HG03280 (cell line): ENCODE measurements at regions not wholly inside any gene's neighbourhood (a gene's known extent, or its start where the extent isn't known, plus 50 kb on each side); places are given as distances from the start of the nearest gene placed in this dataset.

Experiments used
- ATAC-seq: cut with Tn5 transposase; IDR thresholded peaks from one replicate; pipeline ENCODE4 v1.9.1; 2021; ENCODE audit warnings: mild to moderate bottlenecking, moderate library complexity; ENCODE audit not compliant: unreplicated experiment

DNA sequence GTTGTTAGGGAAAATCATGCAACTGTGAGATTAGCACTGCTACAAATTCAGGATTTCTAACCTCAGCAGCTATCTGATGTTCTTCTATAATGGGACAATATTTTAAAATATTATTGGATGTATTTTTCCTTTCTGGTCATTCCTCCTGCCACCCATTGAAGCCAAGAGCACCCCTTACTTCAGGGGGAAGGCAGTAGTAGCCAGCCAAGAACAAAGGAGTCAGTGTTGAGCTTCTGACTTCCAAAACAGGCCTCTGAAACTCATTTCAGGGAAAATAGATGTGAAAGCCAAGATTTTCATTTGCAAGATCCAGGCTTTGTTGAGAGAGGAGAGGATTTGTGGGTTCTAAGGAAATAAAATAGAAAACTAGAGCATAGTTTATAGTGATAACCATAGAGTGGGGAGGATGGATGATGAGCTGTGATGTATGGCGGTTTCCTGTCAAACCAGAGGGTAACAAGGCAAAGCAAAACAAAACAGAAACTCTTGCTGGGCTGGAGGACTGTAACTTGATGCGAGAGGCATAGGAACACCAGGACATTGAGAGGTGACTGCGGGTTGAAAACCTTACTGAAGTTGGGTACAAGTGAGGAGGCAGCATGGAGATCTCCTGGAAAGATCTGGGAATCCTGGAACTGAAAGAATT, 173.7 kb upstream of the LEF1 start:
- no peak for ATAC-seq

DNA sequence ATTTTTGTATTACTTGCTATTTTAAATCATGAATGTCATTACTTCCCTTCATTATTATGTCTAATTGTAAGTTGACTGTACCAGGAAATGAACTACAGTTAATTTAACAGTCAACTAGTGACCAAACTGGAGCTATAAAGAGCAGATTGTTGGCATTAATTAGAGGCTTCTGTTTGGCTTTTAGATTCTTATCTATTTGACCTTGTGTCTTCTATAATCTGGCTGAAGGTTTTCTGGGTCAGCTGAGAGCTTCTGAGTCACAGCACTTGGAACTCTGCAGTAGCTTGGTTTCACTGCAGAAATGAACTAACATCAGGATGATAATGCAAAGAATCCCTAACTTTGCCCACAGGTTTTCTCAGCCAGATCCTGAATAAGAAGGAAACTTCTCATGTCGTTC, 169.2 kb upstream of the LEF1 start:
- ATAC-seq, result no peak

DNA sequence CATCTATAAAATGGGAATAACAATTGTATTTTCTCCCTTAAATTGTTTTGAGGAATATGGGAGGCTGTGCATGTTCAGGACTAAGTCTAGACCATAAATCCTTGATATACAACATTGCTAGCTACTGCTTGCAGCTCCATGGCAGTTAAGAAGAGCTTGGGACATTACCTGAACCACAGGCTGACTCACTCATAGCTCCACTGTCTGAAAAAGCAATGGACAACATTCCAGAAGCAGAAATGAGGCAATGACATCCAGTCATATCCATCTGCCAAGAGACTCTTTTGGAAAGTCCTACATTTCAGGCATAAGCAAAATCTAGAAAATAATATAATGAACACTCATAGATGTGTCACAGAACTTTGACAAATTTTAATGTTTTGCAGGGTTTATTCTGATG, 167.3 kb upstream of the LEF1 start:
- no peak for ATAC-seq

DNA sequence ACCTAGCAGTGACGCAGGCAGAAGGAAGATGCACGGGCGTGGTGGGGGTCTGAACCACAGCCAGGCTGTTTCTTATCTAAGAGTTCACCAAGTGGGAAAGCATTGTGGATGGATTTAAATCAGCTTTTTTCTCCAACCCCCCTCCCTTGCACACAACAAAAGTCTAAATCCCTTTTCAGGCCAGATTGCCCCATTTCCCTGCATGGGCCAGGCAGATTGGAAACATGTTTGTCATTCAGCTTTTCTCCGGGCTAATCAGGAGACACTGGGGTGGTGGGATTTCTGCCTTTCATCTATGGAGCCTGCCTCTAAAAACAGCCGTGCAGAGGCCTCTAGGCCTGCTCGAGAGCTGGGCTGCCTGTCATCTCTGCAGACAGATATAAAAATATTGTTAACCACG, 166.3 kb upstream of the LEF1 start:
- ATAC-seq, result no peak

DNA sequence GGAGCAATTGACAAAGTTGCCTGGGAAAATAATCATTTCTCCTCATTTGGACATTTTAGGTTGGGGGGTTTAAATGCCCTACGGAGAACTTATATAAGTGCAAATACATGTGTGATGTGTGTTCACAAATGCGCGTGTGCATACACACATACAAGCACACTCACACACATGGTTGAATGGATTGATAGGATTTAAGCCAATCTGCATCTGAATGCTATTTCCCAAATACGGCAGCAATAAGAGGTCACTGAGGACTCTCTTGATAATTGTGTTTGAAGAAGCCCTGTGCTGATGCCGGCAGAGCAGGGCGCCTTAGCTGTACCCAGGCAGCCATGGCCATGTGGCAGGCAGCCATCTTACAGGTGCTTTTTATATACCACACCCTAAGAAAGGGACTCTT, 165.3 kb upstream of the LEF1 start:
- ATAC-seq, result no peak

DNA sequence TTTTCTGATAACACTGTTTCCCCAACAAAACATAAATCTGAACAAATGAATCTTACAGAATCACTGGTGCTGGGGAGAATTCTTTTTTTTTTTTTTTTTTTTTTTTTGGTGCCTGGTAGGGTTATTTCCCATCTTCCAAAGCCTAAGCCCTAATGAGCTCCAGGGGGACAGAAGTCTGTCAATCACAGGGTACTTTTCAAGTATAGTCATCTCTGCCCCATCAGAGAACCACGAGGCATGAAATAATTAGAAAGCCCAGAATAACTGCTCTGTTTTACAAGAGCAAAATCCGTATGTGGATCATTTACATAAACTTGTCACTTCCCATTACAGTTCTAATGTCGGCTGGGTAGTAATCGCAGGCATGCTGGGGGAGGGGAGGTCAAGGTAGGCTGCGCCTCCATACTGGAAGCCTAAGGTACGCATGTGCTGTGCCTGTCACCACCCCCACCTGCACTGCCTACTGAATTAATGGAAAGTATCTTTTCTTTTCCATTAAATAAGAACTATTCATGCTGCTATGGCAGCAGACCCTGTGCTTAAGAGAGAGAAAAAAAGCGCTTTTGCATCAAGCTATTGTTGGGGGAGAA, 164.7 kb upstream of the LEF1 start:
- no peak for ATAC-seq

DNA sequence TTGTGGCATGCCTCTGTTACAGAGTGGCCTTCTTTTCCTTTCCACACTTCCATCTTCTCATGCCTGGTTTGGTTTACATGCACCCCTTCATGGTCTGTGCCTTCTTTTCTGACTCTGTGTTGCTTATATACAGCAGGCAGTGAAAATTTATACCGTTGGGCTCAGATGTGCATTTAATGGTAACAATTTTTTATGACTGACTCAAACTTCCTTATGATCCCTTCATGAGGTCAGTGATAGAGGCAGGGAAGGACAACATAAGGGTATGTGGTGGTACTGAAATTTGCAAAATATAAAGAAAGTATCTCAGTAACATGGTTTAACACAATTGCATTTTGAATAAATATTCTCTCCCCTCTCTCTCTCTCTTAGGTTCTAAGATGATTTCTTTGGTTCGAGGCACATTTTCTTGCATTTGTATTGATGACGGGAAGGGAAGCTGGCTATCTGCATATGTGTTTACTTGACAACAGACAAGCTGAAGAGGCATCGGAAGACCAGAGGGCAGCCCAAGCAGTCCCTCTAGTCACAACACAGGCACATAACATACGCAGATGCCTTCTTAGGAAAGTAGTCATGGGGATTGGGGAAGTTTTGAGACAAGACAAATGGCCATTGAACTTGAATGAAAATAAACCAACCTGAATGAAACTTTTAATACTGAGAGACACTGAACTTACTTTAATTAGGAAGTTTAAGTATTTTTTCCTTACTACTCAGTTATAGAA, 163.3 kb upstream of the LEF1 start:
- no peak for ATAC-seq

DNA sequence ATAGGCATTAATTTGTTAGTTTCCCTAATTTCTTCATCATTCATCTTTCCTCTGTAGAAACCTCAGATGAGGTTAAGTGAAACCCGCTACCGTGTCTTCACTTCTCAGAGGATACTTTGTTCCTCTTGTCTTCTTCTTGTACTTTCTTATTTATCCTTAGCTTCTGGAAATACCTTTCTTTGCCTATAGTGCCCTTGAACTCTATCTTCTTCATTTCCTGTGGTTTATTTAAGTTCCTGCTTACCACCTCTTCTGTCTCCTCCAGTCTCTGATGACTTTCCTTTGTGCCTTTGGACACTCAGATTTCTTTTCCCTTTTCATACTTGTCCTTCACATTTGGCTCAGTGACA, 159.6 kb upstream of the LEF1 start:
- ATAC-seq, result no peak

DNA sequence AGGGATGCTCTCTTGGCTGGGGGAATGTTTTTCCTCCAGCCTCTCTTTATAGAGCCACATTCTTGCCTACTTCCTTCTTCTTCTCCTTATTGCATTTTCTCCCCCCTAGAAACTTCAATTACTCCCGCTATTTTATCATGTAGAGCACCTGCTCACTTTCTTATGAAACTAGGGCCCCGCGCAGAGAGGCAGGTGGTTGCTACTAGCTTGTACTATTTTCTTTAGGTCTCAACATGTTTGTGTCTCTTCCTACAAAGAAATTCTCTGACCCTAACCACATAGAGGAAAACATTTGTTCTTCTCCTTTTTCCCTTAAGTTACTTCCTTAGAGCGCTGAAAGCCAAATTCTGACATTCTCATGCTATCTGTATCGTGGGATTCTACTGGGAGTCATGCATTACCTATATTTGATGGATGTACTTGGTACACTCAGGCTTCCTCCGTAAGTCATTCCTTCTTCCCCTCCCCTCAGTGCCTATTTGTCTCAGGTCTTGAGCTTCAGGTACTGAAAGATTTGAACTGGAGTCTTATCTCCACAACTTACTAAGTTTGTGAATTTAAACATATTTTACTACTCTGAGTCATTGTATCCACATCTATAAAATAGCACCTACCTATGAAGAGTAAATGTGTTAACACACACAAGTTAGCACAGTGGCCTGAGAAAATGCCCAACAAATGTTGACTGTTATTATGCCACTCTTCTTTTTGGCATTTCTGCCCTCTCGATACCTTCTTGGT, 159.1 kb upstream of the LEF1 start:
- no peak for ATAC-seq

DNA sequence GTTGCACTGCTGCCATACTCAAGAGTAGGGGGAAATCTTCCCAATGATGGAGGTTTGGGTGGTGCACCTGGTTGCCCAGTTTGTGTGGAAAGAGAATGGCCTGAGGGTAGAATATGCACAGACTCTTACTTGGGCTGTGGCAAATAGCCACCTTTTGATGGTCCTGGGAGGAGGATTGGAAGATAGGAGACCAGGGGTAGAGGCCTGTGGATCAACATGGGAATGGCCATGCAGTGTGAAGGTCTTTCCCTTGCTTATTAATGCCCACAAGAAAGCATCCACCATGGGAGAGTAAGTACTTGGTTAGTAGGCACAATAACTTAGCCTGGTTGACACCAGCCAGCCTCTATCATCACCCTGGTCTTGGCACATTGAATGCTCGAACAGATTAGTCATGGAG, 156.8 kb upstream of the LEF1 start:
- no peak for ATAC-seq

DNA sequence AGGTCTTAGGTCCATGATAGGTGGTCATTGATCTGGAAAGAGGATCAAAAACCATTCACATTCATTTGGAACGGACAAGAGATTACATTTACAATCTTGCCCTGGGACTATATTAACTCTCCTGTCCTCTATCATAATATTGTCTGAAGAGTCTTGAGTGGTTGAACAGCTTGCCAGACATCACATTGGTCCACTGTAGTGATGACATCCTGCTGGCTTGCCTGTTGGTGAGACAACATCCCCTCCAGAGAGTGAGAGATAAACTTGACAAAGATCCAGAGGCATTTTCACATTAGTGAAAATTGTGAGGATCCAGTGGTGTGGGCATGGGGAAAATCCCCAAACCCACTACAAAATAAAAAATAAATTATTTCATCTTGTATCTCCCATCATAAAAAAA, 155.7 kb upstream of the LEF1 start:
- ATAC-seq, result no peak

DNA sequence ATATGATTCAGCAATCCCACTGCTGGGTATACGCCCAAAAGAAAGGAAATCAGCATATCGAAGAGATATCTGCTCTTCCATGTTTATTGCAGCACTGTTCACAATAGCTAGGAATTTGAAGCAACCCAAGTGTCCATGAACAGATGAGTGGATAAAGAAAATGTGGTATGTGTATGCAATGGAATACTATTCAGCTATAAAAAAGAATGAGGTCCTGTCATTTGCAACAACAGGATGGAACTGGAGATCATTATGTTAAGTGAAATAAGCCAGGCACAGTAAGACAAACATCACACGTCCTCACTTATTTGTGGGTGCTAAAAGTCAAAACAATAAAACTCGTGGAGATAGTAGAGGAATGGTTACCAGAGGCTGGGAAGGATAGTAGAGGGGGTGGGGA, 153.8 kb upstream of the LEF1 start:
- no peak for ATAC-seq

DNA sequence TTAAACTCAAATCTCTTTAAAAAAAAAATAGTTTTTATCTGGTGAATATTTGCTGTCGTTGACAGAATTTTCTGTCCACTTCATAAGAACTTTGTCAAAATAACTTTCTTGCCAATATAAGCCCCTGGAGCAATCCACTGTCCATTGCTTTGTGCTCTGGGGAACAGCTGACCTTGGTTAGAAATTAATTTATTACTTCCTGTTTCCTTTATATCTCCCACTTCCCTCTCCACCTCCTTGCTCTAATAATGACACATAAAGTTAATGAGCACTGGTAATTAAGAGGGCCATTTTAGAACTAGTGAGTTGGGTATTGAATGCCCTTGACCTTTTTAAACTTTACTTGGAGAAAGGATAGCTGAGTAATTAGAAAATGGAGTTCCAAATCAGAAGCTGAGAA, 151.3 kb upstream of the LEF1 start:
- ATAC-seq, result no peak

DNA sequence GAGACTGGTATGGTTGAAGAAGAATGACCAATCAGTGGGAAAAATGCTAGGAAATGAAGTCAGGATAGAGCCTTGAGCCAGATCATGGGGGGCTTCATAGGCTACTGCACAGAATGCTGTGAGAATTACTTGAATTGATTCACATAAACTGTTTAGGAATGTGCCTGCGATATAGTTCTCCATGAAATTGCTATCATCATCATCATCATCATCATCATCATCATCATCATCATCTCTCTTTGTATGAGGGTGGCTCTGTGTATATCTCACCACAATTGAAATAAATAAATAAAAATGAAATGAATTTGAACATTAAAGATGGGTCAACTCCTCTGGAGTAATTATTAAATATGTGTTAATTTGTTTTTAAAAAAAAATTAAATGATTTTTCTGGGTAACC, 148.6 kb upstream of the LEF1 start:
- ATAC-seq, result no peak

DNA sequence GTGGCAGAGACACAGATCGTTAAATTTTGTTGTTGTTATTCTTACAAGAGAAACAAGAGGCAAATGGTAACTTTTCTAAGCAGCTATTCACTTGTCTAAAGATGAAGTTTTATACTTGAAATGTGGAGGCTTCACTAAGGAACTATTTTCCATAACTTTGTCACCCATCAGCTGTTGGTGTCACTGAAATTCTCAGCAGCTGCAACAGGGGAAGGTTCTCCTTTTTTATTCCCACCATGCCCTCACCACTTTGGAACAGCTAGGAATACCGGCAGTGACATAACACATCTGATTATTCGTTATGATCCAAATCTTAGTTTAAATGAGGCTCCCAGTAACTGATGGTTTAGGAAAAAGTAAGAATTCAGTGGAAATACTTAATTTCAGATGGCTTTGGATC, 147.0 kb upstream of the LEF1 start:
- ATAC-seq, result no peak

DNA sequence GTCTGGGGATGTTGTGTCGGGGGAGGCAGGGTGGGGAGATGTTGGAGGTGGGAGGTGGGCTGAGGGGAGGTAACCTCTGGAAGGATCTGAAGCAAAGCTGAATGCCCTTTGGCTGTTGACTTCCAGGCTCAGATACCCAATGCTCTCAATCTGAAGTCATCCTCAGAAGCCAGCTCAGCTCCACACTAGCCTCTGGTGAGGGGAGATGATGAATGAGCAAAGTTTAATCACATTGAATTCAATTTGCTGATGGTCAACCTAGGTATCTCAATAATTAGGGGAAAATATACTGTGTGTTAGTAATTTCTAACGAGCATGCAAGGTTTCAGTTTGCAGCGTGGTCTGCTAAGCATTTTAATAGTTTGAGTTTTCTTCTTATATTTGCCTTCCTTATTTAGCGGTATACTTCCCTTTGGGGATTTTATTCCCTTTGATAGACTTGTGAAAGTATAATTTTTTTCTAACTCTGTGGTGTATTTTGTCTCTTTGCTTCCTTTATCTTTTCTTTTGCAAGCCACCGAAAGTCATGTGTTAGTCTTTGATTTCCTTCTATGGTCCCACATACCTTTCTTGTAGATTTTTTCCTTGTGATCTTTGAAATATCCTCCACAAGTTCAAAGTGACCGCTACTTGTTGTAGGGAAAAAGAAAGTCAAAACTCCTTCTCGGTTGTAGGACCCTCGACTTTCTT, 146.3 kb upstream of the LEF1 start:
- ATAC-seq, result no peak

DNA sequence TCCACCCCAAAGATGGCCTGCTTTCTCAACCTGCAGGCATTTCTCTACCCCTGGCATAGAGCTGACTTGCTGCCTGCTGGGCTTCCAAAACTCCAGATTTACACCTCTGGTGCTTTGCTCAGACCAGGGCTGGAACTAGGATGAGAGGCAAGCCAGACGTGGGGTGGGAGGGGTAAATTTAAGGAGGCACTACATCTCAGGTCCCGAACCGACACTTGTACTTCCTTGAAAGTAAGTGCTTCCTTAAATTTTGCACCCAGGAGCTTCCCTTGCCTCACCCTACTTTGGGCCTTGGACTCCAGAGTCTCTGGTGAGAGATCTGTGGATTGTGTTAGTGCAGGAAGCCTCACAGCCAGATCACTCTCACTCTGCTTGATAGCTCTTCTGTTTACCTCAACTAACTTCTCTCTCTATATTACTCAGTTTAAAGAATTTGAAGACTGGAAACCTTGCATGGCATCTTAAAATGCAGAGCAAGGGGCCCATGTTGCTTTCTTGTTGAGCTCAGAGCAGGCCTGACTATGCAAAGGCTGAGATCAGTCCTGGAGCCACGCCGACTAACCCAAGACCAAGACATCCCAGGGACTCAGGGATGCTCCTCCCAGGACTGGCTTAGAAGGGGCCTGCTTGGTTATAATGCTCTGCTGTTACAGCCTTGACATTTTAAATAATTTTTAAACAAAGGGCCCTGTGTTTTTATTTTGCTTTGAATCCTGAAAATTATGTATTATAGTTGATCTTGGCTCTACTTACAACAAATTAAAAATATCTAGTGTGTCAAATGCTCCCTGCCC, 145.0 kb upstream of the LEF1 start:
- ATAC-seq, result no peak

DNA sequence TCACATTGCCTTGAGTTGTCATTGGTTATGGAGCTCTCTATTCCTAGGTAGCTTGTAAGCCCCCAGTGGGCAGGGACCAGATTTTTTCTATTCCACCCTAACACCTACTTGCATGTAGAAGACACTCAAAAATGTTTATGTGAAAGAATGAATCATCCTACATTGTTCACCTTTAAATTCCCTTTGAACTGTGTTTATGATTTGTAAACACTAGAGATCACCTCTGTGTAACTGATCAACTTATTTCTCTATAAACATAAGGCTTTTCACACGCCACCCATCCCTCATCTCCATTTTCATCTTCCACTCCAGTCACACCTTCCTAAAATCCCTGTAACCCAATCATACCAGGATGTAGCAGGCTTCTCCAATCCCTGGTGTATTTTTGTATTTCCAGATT, 142.6 kb upstream of the LEF1 start:
- ATAC-seq, result no peak

DNA sequence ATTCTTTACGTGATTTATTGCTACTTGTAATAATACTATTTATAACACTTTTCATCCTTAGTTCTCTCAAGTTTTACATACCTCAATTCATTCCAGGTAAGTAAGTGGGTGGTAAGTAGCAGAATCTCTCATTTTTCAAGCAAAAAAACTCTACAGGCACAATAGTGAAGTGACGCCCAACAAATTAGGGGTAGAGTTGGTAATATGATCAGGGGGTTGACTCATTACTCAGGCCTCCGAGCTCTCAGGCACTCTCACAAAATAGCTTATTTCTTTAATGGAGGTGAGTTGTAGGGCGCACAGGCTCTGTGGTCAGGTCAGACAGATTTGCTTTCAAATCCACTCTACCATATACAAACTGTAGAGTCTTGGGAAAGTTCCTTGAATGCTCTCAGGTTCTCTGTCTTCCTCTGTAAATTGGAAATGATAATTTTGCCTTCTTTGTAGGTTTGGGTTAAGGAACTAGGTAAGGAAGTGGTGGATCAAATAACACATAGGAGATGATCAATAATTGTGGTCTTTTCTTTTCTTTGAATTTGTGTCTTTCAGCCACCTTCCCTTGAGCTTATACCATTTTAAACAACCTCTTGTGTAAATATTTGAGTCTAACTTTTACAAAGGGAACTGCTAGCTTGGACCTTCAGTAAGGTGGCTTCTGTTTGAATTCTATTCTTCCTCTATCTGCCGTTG, 134.9 kb upstream of the LEF1 start:
- ATAC-seq, result no peak
